Muscle of leg (tissue), 3 donors: ENCODE measurements at regions not wholly inside any gene's neighbourhood (a gene's known extent, or its start where the extent isn't known, plus 50 kb on each side); places are given as distances from the start of the nearest gene placed in this dataset.

Source experiments
- DNase-seq: peaks from one replicate; pipeline ENCODE4 v3.0.0; 2013
- H3K27ac ChIP-seq: one replicate; pipeline ENCODE4 v1.5.1; 2013; ENCODE audit warnings: mild to moderate bottlenecking, low read length, control low read depth
- H3K27me3 ChIP-seq: one replicate; pipeline ENCODE4 v1.6.1; 2013; ENCODE audit warnings: low read length; ENCODE audit not compliant: control insufficient read depth, insufficient read depth
- H3K36me3 ChIP-seq: one replicate; pipeline ENCODE4 v1.6.1; 2013; ENCODE audit warnings: low read length; ENCODE audit not compliant: control insufficient read depth, insufficient read depth
- H3K4me1 ChIP-seq: one replicate; pipeline ENCODE4 v1.6.1; 2013; ENCODE audit warnings: low read length; ENCODE audit not compliant: control insufficient read depth, insufficient read depth
- H3K4me3 ChIP-seq: one replicate; pipeline ENCODE4 v1.5.1; 2013; ENCODE audit warnings: low read length, control low read depth
- H3K9me3 ChIP-seq: replicated peaks from 2 replicates; pipeline ENCODE4 v1.6.1; 2013; ENCODE audit warnings: low read depth, low read length; ENCODE audit not compliant: control insufficient read depth
- WGBS: methylation state at CpG from one replicate; pipeline ENCODE4 v1.1.5; 2013; ENCODE audit warnings: missing lambda C conversion rate; ENCODE audit not compliant: insufficient coverage; 5-methylcytosine and 5-hydroxymethylcytosine counted together

DNA sequence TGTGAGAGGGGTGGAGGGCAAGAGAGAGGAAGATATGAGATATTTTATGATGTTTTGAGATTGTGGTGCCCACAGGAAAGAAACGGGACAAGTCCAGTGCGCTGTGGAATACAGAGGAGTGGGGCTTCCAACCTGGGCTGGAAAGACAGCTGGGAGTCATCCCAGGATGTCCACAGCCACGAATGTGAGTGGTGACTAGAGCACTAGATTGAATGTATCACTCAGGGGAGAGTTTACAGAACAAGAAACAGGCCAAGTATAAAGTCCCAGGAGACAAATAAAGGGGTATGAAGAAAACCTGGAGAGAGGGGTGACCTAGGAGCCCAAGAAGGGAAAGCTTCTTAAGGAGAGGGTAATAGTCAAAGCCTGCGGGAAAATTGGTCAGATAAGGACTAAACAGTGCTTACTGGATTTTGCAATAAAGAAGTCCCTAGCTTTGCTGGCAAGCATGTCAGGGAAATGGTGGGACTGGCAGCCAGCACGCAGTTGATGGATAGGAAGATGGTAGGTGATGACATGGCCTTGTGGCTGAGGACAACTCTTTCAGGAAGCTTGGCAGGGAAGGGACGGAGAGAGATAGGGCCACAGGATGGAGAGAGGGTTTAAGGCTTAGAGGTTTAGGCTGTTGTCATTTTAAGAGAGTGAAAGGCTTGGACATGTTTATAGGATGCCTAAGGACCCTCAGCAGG is 114.5 kb downstream of the AXIN2 start:
- no peaks in the 10 kb centered on the region for H3K9me3 ChIP-seq
- H3K27me3 ChIP-seq = peaks cover 4% of the 10 kb centered on the region
- 72% methylated on average over 6 of the region's 6 CpGs for WGBS
- no peak overlapping the region for H3K4me3 ChIP-seq
- no peak for DNase-seq
- peaks cover 7% of the 10 kb centered on the region for H3K4me1 ChIP-seq
- H3K27ac ChIP-seq = no peak overlapping the region
- no peaks in the 10 kb centered on the region for H3K36me3 ChIP-seq

DNA sequence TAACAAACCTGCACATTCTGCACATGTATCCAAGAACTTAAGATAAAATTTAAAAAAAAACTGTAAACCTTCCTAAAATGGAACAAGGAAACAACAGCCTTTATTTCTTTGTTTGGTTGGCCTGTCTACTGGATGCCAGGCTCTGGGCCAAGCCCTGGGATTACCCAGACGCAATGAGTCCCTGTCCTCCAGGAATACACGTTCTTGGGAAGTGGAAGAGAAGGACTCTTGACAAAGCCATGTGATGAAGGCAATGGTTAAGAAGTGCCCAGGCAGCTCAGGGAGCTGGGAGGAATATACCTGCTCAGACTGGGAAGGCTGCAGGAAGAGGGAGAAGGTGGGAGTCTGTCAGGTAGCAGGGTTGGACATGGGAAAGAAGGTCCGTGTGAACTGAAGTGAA is 115.4 kb downstream of the AXIN2 start:
- Histone ChIP-seq H3K4me3 (no peak overlapping the region), H3K36me3 (no peaks in the 10 kb centered on the region), H3K4me1 (peaks cover 7% of the 10 kb centered on the region), H3K27me3 (peaks cover 4% of the 10 kb centered on the region), H3K9me3 (no peaks in the 10 kb centered on the region), H3K27ac (no peak overlapping the region)
- 76% methylated on average over 3 of the region's 3 CpGs for WGBS
- no peak for DNase-seq

GRCh38 chr17:65444049-65444448 is 117.4 kb downstream of the AXIN2 start:
- WGBS = 75% methylated on average over 2 of the region's 5 CpGs
- no peaks in the 10 kb centered on the region for H3K36me3 ChIP-seq

GRCh38 chr17:65442691-65443090 is 118.8 kb downstream of the AXIN2 start:
- Histone ChIP-seq H3K36me3 (no peaks in the 10 kb centered on the region), H3K9me3 (no peaks in the 10 kb centered on the region), H3K4me1 (peaks cover 10% of the 10 kb centered on the region), H3K27ac (no peak overlapping the region), H3K4me3 (no peak overlapping the region), H3K27me3 (peaks cover 14% of the 10 kb centered on the region)
- DNase-seq = no peak
- WGBS = no CpG with 5 or more reads among the region's 1 CpG

More at GRCh38 chr17:65444049-65444448, 117.4 kb downstream of the AXIN2 start:
- Histone ChIP-seq H3K27me3 (peaks cover 4% of the 10 kb centered on the region), H3K9me3 (no peaks in the 10 kb centered on the region), H3K27ac (no peak overlapping the region), H3K4me1 (peaks cover 8% of the 10 kb centered on the region), H3K4me3 (no peak overlapping the region)
- no peak for DNase-seq

GRCh38 chr17:65442250-65442649 is 119.2 kb downstream of the AXIN2 start:
- peaks cover 10% of the 10 kb centered on the region for H3K4me1 ChIP-seq
- 72% methylated on average over 6 of the region's 6 CpGs for WGBS
- peaks cover 14% of the 10 kb centered on the region for H3K27me3 ChIP-seq
- H3K36me3 ChIP-seq = no peaks in the 10 kb centered on the region
- no peaks in the 10 kb centered on the region for H3K9me3 ChIP-seq
- H3K4me3 ChIP-seq = no peak overlapping the region
- no peak overlapping the region for H3K27ac ChIP-seq
- no peak for DNase-seq

DNA sequence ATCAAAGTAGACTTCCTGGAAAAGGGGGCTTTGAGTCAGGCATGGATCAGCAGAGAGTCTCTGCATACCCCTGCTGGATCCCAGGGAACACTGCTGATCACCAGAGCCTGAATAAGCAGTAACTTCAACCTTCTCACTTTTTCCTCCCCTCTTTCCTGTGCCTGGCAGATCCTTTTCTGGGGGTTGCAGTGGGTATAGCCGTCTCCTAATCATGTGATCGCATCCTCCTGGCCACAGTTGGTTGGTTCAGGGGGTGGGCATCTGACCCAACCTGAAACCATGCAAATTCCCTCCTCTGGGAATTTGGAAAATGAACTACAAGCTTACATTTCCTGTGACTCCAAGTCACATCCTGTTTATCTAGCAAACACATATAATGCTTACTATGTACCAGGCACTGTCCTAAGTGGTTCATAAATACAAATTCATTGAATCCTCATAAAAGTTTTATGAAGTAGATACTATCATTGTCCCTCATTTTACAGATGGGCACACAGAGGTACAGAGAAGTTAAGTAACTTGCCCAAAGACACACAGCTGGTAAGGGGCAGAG is 120.3 kb downstream of the AXIN2 start:
- WGBS = no CpG with 5 or more reads among the region's 2 CpGs
- H3K27me3 ChIP-seq = peaks cover 14% of the 10 kb centered on the region
- no peaks in the 10 kb centered on the region for H3K36me3 ChIP-seq
- H3K9me3 ChIP-seq = no peaks in the 10 kb centered on the region
- DNase-seq = no peak
- no peak overlapping the region for H3K4me3 ChIP-seq
- peaks cover 10% of the 10 kb centered on the region for H3K4me1 ChIP-seq
- H3K27ac ChIP-seq = no peak overlapping the region

- H3K27me3 ChIP-seq = peaks cover 14% of the 10 kb centered on the region
- DNase-seq = peak; percentile 40
- H3K4me1 ChIP-seq = peaks cover 13% of the 10 kb centered on the region
- H3K9me3 ChIP-seq = no peaks in the 10 kb centered on the region
- no peaks in the 10 kb centered on the region for H3K36me3 ChIP-seq
- H3K4me3 ChIP-seq = no peak overlapping the region
- whole genome bisulfite sequencing = 20% methylated on average over 4 of the region's 7 CpGs
- H3K27ac ChIP-seq = no peak overlapping the region
These were observed 122.6 kb downstream of the AXIN2 start for GRCh38 chr17:65438708-65439294.

DNA sequence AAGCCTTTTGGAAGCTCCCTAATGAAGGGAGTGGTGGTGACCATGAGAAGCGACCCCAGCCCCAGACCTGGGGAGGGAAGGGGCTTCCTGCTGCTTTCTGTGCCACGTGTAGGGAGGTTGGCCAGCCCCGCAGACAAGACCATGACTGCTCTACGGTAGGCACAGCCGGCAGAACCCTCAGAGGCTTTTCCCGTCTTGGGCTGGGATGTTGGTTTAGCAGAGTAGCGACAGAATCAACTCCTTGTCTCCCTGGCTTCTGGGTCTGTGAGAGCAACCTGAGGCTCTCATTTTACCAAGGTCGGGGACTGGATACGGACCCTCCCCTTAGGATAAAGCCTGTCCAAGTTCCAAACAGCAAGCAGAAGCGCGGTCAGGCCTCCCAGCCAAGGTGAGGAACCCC is 123.3 kb downstream of the AXIN2 start:
- WGBS = 31% methylated on average over 5 of the region's 11 CpGs
- Histone ChIP-seq H3K9me3 (no peaks in the 10 kb centered on the region), H3K4me1 (peaks cover 13% of the 10 kb centered on the region), H3K4me3 (no peak overlapping the region), H3K27ac (no peak overlapping the region), H3K36me3 (no peaks in the 10 kb centered on the region), H3K27me3 (peaks cover 14% of the 10 kb centered on the region)
- DNase-seq = no peak

DNA sequence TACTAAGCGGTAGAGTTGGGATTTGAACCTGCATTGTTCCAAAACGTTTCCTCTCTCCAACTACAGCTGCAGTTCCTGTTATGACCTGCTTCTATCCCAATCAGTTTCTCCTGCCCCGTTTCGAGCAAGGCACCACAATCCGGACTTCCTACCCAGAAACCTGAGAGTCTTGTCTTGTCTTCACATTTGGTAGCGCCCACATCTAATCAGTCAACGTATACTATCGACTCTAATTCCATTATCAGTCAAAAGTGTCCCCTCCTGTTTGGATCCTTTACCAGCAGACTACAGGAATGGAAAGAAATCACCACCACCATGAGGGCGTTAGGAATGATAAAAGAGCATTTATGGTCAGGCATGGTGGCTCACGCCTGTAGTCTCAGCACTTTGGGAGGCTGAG is 124.6 kb downstream of the AXIN2 start:
- 72% methylated on average over 6 of the region's 10 CpGs for WGBS

DNA sequence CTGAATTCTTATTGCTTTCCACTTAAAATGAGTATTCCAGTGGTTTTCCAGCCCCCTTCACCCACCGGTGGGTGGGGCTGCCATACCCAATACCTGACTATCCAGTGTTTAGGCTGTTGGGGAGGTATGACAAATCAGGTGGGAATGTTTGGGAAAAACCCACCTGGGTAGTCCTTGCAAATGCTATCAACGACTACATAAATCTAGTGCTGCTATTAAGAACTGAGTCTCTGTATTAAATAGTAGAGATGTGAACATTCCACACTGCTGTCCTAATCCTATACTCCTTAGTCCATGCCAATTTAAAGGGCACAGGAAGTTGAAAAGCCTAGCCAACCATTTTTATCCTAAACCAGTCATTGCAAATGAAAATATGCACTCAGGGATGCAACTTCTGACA is 126.6 kb downstream of the AXIN2 start:
- Histone ChIP-seq H3K36me3 (no peaks in the 10 kb centered on the region), H3K27ac (no peak overlapping the region), H3K27me3 (peaks cover 10% of the 10 kb centered on the region), H3K4me3 (no peak overlapping the region), H3K4me1 (peaks cover 21% of the 10 kb centered on the region), H3K9me3 (peaks cover 3% of the 10 kb centered on the region)
- no CpG with 5 or more reads among the region's 2 CpGs for WGBS
- DNase-seq = no peak

More for the DNA sequence above, 124.6 kb downstream of the AXIN2 start:
- H3K4me1 ChIP-seq = peaks cover 13% of the 10 kb centered on the region
- peaks cover 10% of the 10 kb centered on the region for H3K27me3 ChIP-seq
- H3K9me3 ChIP-seq = peaks cover 3% of the 10 kb centered on the region
- no peaks in the 10 kb centered on the region for H3K36me3 ChIP-seq
- no peak overlapping the region for H3K27ac ChIP-seq
- H3K4me3 ChIP-seq = no peak overlapping the region
- DNase-seq = no peak
